GM19324 (cell line): ENCODE measurements at regions not wholly inside any gene's neighbourhood (a gene's known extent, or its start where the extent isn't known, plus 50 kb on each side); places are given as distances from the start of the nearest gene placed in this dataset.
A peak's percentile ranks its signal among the peaks of the same experiment; 100 is the strongest.

ENCODE experiments used
- ATAC-seq: cut with Tn5 transposase; IDR thresholded peaks from one replicate; pipeline ENCODE4 v1.9.1; 2021; ENCODE audit warnings: mild to moderate bottlenecking, moderate library complexity; ENCODE audit not compliant: unreplicated experiment, low FRiP score

DNA sequence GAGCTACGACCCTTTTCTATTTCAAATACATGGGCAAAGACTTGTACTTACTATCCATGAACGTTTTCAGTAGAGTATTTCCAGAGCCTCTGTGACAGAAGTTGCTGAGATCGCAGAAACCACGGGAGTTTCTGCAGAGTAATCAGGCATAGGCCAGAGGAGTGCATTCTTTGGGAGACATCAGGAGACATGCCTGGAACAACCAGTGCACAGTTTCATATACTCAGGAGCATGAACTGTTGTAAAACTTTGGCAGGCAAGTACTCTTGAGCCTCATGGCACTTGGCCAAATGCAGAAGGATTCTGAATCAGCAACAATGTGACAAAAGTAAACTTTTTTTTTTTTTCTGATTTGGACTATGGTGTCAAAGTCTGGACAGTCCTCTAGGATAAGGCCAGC lies 307.1 kb downstream of the GRB14 start:
- ATAC-seq = no peak

DNA sequence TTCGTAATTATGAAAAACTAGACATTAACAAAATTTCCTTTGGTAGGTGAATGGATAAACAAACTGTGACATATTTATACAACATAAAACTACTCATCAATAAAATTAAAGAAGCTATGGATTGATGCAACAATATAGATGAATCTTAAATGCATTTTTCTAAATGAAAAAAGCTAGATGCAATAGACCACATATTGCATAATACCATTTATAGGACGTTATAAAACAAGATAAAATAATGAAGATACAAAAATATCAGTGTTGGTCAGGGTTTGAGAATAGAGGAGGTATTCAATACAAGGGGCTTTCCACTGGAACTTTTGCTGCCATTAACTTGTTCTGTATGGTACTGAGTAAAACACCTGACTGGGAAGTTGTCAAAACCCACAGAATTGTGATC lies 314.4 kb downstream of the GRB14 start:
- no peak for ATAC-seq

DNA sequence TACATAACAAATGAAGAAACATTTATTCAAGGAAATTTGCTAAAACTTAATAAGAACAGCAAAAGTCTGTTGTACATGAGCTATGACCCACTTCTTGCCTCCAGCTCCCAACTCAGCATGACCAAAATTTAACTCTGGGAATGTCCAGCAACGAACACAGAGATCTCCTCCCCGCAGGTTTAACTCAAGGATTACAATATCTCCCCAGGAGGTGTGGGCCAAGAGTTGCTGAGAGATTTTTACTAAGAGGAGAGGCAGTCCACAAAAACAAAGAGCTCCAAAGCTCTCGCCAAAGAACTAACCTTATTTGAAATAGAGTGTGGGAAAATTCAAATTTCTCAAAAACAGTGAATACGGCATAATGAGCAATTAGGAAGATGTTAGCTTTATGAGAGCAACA lies 318.5 kb downstream of the GRB14 start:
- ATAC-seq = no peak

GRCh38 chr2:164288235-164288634 lies 333.0 kb downstream of the GRB14 start:
- no peak for ATAC-seq

DNA sequence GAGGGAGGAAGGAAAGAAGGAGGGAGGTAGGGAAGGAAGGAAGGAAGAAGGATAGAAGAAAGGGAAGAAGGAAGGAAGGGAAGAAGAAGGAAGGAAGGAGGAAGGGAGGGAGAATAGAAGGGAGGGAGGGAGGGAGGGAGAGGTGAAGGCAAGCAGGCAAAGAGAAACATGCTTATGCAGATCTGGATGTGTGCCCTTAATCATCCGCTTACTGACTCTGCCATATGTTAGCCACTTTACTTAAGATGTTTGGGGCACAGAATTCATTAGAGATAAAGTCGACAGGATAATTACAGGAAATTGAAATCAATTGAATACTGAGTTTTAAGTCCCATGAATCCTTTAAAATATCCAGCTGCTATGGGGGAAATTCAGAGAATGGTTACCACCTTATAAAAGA lies 334.2 kb downstream of the GRB14 start:
- no peak for ATAC-seq

GRCh38 chr2:164285576-164285975 lies 335.7 kb downstream of the GRB14 start:
- ATAC-seq = no peak

DNA sequence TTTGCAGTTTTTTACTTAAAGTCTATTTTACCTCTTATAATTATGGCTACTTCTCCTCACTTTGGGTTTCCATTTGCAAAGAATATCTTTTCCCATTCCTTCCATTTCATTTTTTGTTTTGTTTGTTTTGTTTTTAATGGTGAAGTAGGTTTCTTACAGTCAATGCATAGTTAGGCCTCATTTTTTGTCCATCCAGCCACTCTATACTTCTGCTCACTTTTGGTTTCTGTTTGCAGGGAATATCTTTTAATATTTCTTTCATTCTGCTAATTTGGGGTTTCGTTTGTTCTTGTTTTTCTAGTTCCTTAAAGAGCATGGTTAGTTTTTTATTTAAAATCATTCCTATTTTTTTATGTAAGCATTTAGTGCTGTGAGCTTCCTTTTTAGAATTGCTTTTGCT lies 339.4 kb downstream of the GRB14 start:
- ATAC-seq = no peak

GRCh38 chr2:164275659-164276058 lies 345.6 kb downstream of the GRB14 start:
- no peak for ATAC-seq

- no peak for ATAC-seq
Measured at GRCh38 chr2:164260506-164260905, 360.8 kb downstream of the GRB14 start.

- no peak for ATAC-seq
Measured at GRCh38 chr2:164257742-164258141, 363.5 kb downstream of the GRB14 start.

GRCh38 chr2:164252568-164253287 lies 368.6 kb downstream of the GRB14 start:
- ATAC-seq = peak; percentile 94

- no peak for ATAC-seq
Measured at GRCh38 chr2:164243315-164243714, 378.0 kb downstream of the GRB14 start.

- ATAC-seq = no peak
Measured at GRCh38 chr2:164242409-164242808, 378.9 kb downstream of the GRB14 start.

DNA sequence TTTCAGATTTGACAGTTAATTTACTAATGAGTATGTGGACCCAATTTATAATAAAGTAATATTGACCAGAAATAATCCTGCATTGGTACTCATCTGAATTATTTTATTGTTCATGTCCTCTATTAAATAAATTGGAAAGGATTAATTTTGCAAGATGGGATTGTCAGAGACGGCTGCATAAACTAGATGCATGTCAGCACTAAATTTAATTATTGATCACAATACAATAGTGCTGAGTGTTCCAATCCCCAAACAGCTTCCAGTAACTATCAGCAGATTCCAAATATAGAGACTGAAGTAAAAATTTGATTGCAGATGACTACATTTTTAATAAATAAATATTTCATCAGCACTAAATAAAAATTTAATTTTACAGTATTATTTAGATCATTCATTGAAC lies 387.2 kb downstream of the GRB14 start:
- ATAC-seq = no peak

DNA sequence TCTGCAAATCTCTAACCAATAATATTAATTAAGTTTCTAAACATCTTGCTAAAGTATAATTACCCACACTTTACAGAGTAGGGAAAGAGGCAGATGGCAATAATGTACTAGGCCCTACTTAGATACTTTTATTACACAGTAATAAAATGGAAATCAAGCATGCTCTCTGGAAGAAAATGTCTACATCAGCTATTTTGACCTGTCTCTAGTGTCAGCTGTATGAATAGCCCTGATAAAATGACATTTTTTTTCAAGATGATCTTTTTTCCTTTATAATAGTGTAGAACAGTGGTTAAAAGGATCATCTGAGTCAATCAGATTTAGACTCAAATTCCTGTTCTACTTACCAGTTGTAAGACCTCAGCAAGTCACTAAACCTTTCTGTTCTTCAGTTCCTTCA lies 397.3 kb downstream of the GRB14 start:
- ATAC-seq = no peak

GRCh38 chr2:164221473-164221872 lies 399.8 kb downstream of the GRB14 start:
- no peak for ATAC-seq

DNA sequence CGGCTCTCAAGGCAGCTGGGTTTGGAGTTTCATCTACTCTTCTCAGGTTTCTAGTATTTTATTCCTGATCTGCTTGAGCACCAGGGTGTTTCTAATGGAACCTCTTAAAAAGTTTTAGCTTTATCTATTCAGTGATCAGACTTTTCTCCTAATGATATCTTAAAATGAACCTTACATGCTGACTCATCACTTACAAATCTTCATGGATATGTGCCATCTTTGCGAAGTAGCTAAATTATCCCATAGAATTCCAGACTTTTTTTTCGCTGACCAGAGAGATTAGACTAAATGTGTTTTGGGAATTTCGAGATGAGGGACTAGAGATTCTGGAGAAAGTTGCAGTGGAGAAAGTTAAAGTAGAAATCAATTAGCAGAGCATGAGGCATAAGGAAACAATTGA lies 401.0 kb downstream of the GRB14 start:
- ATAC-seq = no peak

- no peak for ATAC-seq
Measured at GRCh38 chr2:164213916-164214315, 407.4 kb downstream of the GRB14 start.

DNA sequence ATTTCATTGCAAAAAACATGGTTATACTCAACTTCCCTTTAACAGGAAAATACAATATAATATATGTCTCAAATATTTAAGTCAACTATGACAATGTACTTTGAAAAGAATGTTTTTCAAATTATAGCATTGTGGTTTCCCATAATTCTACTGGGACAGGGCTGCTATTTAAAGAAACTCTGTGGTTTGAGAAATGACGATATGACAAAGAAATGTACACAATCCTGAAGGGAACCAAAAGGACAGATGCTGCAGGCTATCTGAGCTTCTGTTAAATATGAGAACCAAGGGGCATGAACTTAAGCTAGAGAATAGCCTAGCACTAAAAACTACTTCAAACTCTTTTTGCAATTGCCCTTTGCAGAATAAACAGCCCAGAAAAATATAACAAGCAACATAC lies 415.9 kb downstream of the GRB14 start:
- ATAC-seq = no peak

DNA sequence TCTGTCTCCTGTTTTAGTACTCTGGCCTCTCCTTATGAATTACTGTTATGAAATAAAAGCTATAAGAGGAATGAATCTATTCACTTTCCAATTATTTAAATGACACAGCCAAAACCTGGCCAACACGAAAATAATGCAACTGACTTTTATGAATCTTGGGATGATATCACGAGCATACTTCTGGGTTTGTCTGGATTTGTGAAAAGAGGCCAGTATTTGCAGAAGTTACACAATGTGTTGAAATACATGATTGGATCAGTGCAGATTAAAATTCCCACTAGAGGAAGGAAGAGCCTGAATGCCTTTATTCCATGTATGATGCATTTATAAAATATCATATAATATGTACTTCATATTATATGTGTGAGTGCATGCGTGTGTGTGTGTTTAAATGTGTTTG lies 418.2 kb downstream of the GRB14 start:
- ATAC-seq = no peak

DNA sequence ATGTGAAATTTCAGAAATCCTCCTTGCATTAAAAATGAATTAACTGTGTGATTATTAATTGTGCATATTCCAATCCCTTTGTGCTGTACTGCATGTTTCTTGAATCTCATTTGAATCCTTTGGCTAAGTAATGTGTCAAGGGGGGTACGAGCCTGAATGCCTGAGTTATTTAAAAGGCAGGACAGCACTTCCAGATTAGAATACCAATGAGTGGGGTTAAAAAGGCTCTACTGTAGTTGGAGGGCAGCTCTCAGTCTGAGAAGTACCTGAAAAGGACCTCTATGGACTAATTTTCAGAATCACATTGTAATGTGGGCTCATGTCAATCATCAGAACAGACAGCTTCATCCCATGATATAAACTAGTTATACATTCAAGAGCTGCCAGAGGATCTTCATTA lies 423.0 kb downstream of the GRB14 start:
- ATAC-seq = no peak

DNA sequence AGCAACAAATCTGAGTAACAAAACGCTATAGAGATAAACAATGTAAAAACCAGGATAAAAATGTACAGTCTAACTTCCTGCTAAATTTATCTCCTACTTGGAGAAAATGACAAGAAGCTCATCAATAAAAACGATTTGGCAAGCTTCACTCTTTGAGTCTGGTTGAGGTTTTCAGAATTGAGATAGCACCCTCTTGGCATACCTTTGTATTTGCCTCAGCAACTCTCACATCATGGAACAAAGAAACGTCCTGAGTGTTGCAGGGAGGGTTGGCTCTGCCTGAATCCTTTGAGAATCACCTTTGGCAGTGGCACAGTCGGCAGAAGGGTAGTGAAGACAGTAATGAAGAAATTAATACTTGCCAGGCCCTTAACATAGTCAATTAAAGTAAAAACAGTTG lies 430.6 kb downstream of the GRB14 start:
- ATAC-seq = no peak

DNA sequence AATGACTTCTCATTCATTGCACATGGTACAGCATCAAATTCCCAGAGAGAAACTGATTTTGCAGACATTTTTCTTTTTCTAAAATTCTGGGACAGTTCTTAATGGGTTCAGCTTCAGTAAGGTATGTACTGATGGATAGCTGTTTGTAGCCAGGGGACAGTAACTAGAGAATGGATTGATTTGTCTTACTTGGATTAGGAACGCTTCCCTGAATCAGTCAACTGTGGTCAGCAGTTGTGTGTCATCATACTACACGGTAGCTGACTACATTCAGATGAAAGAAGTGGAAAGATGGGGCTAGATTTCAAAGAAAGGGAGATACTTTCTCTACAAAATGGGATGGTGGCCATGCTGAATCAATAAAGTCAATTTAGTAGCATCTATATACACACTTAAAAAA lies 431.4 kb downstream of the GRB14 start:
- ATAC-seq = no peak
